Stimulated activated CD4-positive, alpha-beta T cell treated with anti-CD3 and anti-CD28 coated beads, TNF-alpha, amount 100 ng/mL, for 4 hours (primary cell): ENCODE measurements at regions not wholly inside any gene's neighbourhood (a gene's known extent, or its start where the extent isn't known, plus 50 kb on each side); places are given as distances from the start of the nearest gene placed in this dataset.
"Not testable (repeated sequence)": the region's sequence is repeated elsewhere in the genome, so short reads cannot be mapped to it uniquely, and the experiment has no call there.

Source experiments
- DNase-seq, 3 experiments: peaks; one replicate each; pipeline ENCODE4 v3.0.0-alpha.2; 2020; ENCODE audit warnings: low read depth in 3 of 3

- no peak for DNase-seq
Observed at GRCh38 chrX:122303761-122304160, 880.3 kb upstream of the GRIA3 start.

GRCh38 chrX:122344816-122345215 lies 839.3 kb upstream of the GRIA3 start:
- DNase-seq, result no peak

- no peak for DNase-seq
Observed at GRCh38 chrX:122363112-122363795, 820.8 kb upstream of the GRIA3 start.

GRCh38 chrX:122375533-122375932 lies 808.5 kb upstream of the GRIA3 start:
- not testable (repeated sequence) for DNase-seq

GRCh38 chrX:122389005-122389404 lies 795.1 kb upstream of the GRIA3 start:
- DNase-seq, result no peak

GRCh38 chrX:122418758-122419157 lies 765.3 kb upstream of the GRIA3 start:
- no peak for DNase-seq

- DNase-seq, result no peak
Observed at GRCh38 chrX:122421434-122422121, 762.5 kb upstream of the GRIA3 start.

- no peak for DNase-seq
Observed at GRCh38 chrX:122422547-122422946, 761.5 kb upstream of the GRIA3 start.

- DNase-seq, result no peak
Observed at GRCh38 chrX:122434942-122435341, 749.1 kb upstream of the GRIA3 start.

GRCh38 chrX:122439831-122440230 lies 744.2 kb upstream of the GRIA3 start:
- DNase-seq, result no peak

- no peak for DNase-seq
Observed at GRCh38 chrX:122440832-122441231, 743.2 kb upstream of the GRIA3 start.

- no peak for DNase-seq
Observed at GRCh38 chrX:122441451-122441850, 742.6 kb upstream of the GRIA3 start.

- DNase-seq, result no peak
Observed at GRCh38 chrX:122445466-122445865, 738.6 kb upstream of the GRIA3 start.

- DNase-seq, result no peak
Observed at GRCh38 chrX:122464341-122464740, 719.7 kb upstream of the GRIA3 start.

- no peak for DNase-seq
Observed at GRCh38 chrX:122475306-122475705, 708.8 kb upstream of the GRIA3 start.

GRCh38 chrX:122500556-122500955 lies 683.5 kb upstream of the GRIA3 start:
- no peak for DNase-seq

- no peak for DNase-seq
Observed at GRCh38 chrX:122501652-122502051, 682.4 kb upstream of the GRIA3 start.

- DNase-seq, result no peak
Observed at GRCh38 chrX:122504026-122504425, 680.1 kb upstream of the GRIA3 start.

GRCh38 chrX:122512561-122513072 lies 671.5 kb upstream of the GRIA3 start:
- DNase-seq, result no peak

- DNase-seq, result no peak
Observed at GRCh38 chrX:122517786-122518185, 666.3 kb upstream of the GRIA3 start.

- DNase-seq, result no peak
Observed at GRCh38 chrX:122545778-122546177, 638.3 kb upstream of the GRIA3 start.

GRCh38 chrX:122546269-122546668 lies 637.8 kb upstream of the GRIA3 start:
- DNase-seq, result no peak

- no peak for DNase-seq
Observed at GRCh38 chrX:122552286-122552800, 631.7 kb upstream of the GRIA3 start.
